Fibroblast of skin of back (primary cell): ENCODE measurements at regions not wholly inside any gene's neighbourhood (a gene's known extent, or its start where the extent isn't known, plus 50 kb on each side); places are given as distances from the start of the nearest gene placed in this dataset.

Experiments used
- DNase-seq: peaks from one replicate; pipeline ENCODE4 v3.0.0-alpha.2; 2013

DNA sequence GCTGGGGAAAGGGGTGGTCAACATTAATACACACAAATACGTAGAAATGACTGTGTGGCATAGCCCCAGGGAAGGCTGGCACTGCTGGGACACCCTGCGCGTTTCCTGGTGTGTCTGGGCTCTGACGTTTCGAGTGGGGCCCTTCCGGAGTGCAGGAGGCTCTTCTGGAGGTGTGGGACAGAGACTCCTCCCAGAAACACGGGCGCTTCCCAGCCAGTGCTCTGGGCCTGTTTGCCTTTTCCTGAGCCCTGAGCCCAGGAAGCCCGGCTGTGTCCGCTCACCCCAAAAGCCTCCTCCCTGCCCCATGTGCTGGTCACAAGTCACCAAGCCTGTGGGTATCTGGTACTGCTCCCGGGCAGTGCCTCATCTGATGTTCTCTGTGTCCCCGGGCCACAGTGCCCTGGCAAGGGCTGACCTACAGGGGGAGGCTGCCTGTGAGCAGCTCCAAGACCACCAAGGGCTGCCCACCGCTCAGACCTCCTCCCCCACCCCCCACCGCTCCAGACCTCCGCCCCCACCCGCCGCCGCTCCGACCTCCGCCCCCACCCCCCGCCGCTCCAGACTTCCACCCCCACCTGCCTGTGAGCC lies 1133.3 kb downstream of the BRD1 start:
- no peak for DNase-seq

DNA sequence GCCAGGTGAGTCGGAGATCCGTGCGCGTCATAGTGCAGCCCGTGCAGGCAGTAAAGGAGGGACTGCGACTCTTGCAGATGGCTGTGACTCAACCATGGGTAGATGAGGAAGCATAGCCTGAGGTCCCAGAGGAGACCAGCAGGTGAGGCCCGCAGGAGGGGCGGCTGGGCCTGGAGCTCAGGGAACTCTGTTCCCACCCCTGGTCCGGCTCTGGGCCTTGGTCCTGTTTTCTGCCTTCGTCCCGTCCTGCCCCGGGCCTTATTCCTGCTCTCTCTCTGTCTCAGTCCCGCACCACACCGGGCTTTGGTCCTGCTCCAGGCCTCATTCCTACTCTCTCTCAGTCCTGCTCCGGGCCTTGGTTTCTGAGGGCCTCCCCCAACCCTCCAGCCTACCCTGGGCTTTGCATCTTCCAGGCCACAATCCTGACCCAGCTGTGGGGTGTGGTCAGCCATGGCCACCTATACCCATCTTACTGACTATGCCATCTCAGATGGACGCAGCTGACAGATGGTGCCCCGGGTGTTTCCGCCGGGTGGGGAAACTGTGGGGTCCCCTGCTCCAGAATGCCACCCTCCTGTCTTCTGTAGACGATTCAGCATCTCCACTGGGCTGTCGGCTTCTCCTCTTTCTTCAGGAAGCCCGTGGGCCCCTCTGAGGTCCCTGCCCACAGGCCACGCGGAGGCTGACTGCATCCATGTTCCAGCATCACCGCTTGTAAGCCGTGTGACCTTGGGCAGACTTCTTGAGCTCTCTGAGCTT lies 1134.1 kb downstream of the BRD1 start:
- DNase-seq, result no peak

DNA sequence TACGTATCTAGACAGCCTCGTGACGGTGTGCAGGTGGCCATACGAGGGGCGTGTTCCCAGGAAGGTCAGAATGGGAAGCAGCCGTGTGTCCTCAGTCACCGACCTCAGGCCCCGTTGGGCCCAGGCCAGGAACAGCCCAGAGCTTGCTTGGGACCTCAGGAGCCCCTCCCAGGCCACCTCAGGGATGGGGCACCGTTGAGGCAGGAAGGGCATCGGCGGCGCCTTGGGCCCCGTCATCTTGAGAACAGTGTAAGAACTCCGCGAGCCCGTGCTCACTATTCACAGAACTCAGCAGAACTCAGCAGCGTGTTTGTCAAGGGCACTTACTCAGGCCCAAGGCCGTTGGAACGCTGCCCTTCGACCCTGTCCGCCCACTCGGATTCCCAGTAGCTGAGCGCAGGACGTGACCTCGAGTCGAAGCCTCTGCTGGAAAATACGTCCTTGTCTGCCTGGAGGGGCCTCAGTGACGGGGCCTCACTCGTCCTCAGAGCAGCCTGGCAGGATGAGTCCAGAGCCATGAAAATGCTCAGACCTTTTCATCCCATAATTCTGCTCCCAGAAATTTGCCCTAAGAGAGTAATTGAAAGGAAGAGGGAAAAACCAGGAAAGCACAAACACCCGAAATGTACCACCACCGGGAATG lies 1134.8 kb downstream of the BRD1 start:
- no peak for DNase-seq

DNA sequence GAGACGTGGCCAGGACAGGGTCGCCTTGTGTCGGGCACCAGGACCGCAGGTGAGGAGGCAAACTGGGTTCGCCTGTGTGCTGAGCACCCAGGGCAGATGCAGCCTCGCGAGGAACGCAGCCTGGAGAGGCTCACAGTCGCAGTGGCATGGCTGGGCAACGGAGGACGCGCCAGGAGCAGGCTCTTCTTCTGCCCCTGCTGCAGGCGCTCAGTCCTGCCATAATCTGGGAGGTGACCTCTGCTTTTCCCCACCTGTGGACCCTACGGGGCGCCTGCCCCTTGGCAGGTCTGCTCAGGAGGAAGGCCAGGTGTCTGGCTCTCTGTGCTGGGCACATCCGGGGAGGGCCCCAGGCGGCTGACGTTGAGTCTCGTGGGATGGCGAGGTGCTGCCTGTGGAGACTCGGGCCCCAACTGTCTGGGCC lies 1136.2 kb downstream of the BRD1 start:
- no peak for DNase-seq

DNA sequence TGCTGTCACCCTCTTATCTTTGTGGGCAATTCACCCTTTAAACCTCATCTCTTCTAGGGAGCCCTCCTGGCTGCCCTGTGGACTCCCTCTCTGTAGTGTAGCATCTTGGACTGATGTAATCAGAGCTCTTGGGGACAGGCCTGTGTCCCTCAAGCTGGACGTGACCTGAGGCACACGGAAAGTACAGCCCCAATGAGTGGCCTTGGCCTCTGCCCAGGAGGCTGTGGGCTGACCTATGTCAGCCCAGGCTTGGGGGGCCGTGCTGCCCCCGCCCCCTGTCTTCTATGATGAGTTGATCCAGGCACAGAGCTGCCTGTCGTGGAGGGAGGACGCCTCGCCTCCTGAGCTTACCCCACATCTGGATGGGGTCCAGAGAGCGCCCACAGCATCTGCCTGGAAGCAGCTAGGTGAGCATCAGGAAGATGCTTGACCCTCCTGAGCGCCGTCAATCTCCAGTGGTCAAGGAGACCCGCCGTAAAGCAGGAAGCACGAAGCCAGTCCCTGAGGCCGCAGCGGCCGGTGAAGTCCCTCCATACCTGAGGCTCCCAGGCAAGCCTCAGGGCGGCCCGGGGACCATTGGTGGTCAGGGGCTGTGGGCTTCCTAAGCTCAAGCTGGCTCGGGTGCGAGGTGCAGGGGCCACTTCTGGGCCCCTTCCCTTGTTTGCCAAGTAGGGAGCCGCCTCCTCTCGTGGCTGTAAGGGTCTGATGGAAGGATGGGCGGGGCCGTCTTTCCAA lies 1136.9 kb downstream of the BRD1 start:
- DNase-seq, result no peak

DNA sequence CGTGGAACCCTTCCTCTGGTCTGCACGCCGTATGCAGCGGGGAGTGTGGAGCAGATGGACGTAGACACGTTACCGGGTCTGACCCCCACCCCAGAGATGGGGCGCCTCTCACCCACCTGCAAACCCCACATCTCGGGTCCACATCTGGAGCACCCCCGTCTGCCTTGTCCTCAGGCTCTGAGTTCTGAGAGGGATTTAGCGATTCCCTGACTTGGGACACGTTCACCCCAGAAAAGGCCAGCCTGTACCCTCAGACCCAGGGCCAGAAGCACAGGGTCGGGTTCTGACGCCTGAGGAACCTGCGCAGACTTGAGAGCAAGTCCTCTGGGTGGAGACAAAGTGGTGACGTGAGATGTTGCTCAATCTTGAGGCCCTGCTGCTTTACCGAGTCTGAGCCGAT lies 1138.5 kb downstream of the BRD1 start:
- no peak for DNase-seq

DNA sequence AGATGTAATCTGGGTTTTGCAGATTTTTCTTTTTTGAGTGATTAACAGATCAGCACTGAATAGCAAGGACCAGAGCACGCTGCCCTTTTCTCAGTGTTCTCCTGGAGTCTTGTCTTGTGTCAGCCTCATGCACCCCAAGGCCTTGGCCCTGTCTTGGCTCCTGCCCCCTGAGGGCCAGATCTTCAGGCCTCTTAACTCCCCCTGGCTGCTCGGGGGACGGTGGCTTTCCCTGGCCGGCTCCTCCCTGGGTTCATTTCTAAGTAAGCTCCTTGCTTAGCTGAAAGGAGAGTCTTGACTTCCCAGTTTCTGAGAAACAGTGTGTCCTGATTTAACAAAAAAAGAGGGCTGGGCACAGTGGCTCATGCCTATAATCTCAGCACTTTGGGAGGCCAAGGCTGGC lies 1139.3 kb downstream of the BRD1 start:
- DNase-seq, result no peak

DNA sequence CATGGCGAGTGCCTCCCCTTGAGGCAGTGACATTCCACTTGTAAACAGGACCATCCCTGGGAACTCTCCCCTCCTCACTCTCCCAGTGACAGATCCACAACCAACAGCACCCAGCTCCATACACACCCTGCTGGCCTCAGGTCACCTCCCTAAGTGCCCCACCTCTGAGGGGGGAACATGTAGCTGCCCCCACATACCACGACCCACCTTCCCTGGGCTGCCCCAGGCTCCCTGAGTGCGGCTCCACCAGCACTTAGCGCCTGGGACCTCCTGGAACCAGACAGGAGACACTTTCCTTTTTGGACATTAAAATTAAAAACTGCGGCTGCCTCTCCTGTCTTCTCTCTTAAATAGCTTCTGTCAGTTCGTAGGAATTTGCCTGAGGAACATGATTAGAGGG lies 1140.1 kb downstream of the BRD1 start:
- no peak for DNase-seq

DNA sequence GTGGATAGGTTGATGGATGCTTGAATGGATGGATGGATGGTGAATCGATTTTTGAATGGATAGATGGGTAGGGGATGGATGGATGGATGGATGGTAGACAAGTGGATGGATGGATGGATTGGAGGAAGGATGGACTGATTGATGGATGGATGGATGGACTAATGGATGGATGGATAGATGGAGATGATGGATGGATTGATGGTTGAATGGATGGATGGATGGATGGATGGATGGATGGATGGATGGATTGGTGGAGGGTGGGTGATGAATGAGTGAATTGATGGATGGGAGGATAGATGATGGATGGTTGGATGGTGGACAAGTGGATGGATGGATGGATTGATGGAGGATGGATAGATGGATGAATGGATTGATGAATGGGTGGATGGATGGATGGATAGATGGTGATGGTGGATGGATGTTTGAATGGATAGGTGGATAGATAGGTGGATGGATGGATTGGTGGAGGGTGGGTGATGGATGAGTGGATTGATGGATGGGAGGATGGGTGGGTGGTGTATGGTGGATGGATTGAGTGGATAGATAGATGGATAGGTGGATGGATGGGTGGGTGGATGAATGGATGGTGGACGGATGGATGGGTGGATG lies 1140.9 kb downstream of the BRD1 start:
- DNase-seq, result no peak

DNA sequence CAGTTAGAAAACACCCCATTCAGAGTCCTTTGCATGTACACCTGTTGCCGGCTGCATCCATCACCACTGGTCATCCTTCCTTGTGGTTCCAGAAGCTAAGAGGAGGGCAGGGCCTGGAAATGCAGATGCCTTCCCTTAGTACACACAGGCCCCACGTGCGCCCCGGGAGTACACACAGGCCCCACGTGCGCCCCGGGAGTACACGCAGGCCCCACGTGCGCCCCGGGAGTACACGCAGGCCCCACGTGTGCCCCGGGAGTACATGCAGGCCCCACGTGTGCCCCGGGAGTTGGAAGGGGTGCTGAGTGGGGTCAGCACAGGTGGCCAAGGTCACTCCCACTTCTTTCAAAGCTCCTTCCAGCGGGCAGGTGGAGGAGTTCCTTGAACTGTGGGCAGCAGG lies 1141.9 kb downstream of the BRD1 start:
- DNase-seq, result no peak

DNA sequence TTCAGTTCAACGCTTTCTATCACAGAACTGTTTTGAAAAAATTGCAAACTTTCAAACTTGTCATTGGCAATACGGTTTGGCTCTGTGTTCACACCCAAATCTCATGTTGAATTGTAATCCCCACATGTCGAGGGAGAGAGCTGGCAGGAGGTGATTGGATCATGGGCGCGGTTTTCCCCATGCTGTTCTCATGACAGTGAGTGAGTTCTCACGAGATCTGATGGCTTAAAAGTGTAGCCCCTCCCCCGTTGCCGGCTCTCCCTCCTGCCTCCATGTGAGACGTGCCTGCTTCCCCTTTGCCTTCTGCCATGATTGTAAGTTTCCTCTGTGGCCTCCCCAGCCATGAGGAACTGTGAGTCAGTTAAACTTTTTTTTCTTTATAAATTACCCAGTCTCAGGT lies 1144.0 kb downstream of the BRD1 start:
- no peak for DNase-seq

DNA sequence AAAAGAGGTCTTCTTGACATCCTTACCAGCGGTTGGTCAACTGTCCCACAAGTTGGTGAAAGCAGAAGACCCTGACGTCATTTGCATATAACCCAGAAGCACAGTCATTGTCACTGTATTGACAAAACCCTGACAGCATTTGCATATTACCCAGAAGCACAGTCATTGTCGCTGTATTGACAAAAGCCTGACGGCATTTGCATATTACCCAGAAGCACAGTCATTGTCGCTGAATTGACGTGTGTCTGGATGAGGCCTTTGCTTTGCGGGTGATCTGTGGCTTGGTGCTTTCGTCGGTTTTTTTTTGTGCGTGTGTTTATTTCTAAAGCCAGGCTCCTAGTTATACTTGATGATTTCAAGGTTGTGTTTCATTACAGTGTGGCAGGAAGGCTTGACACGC lies 1145.2 kb downstream of the BRD1 start:
- no peak for DNase-seq

DNA sequence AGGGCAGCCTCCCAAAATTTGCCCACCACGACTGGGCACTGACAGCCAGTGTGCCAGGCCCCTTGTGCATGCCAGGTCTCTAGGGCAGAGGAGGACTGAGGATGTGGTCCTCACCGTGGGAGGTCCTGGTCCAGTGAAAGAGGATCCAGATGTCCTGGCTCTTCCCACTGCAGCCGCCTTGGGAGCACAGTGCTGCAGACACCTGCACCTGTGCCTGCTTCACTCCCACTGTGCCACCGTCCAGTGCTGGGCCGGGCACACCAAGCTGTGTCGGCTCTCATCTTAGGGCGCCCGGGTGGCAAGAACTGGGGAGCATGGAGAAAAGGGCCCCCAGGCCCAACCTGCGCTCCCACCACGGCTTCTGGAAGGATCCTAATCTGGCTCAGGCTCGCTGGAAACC lies 1147.1 kb downstream of the BRD1 start:
- no peak for DNase-seq

DNA sequence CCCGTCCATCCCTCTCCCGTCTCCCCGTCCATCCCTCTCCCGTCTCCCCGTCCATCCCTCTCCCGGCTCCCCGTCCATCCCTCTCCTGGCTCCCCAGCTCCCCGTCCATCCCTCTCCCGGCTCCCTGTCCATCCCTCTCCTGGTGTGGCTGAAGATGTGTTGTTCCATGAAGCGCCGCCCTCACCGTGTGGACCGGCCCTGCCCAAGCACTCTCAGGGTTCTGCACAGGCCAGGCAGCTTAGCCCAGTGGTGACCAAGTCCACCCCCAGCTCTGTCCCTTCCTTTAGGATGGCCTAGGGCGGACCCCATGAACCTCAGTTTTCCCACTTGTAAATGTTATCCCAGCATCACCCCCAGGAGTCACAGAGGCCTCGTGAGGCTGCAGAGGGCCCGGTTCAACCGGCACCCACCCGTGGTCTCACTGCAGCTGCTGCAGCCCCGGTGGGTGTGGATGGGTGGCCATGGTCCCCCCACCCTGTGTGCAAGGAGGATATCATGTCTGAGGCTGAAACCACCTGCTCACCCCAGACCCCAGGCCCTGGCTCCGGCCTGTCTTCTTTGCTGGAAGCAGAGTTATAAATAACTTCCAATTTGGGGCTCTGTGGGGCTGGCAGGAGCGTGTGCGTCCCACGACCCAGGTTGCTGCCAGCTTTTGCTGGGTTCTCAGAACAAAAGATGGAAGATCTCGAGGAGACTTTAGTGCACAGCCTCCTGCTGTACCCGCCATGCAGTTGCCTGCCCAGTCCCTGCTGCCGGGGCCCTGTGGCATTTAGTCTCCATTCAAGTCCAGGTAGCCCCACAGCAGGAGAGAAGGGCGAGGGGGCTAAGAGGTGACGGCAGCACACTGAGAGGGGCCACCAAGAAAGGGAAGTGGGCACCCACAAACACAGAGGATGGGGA lies 1147.8 kb downstream of the BRD1 start:
- DNase-seq, result no peak

DNA sequence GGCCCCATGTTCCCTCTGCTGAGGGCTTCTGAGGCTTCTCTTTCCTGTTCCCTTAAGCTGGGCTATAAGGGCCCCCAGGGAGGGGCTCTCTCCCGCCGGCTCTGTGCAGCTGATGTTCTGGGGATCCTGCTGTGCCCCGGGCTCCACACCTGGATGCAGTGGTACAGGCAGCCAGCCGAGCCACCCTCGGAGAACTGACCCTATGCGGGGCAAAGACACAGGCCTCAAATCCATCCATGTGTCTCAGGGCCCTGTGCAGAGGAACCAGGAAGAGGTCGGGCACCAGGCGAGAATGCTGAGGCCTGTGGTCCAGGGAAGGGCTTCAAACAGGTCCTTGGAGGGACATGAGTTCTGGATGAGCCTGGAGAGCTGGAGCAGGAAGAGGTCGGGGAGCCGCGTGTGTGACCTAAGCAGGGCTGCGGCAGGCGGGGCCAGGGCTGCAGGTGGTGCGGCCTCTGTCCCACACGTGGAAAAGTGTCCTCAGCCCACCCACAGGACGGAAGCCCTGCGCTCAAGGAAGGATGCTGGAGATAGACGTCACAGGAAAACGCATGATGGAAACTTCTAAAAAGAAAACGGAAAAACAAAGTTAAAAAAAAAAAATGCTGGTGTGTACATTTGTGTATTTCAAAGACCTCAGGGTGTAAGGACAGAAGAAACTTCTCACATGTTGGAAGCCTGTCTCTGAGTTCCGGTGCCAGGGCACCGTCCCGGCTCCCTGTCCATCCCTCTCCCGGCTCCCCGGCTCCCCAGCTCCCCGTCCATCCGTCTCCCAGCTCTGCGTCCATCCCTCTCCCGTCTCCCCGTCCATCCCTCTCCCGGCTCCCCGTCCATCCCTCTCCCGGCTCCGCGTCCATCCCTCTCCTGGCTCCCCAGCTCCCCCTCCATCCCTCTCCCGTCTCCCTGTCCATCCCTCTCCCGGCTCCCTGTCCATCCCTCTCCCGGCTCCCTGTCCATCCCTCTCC lies 1149.2 kb downstream of the BRD1 start:
- DNase-seq, result no peak

DNA sequence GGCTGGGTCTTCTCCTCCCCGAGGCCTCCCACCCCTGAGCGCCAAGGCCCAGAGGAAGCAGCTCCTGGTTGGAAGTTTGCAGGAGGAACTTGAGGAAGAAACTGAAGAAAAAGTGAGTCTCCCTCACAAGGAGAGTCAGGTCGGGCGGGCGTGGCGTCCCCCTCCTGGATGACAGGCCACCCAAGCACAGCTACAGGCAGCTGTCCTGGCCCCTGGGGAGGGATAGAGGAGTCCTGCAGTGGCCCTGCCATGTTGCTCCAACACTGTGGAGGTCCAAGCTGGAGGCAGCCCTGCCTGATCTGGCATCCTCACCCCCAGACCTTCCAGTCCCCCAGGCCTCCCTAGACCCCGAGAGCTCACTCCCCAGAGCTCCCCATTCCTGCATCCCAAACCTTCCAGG lies 1150.1 kb downstream of the BRD1 start:
- DNase-seq, result no peak

DNA sequence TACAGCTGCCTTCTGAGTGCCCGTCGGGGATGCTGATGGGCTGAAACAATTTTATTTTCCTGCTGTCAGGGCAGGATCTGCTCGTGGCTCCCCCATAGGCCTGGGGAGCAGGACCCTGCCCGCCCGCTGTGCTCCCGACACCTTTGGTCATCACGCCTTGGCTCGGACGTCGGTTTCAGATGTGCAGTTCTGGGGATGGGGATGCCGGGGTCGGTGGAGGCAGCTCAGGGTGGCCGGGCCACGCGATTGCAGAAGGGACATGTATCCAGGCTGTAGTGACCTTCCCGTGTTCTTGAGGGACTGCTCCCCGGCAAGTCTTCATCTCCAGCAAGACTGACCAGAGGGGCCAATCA lies 1150.5 kb downstream of the BRD1 start:
- DNase-seq, result no peak

DNA sequence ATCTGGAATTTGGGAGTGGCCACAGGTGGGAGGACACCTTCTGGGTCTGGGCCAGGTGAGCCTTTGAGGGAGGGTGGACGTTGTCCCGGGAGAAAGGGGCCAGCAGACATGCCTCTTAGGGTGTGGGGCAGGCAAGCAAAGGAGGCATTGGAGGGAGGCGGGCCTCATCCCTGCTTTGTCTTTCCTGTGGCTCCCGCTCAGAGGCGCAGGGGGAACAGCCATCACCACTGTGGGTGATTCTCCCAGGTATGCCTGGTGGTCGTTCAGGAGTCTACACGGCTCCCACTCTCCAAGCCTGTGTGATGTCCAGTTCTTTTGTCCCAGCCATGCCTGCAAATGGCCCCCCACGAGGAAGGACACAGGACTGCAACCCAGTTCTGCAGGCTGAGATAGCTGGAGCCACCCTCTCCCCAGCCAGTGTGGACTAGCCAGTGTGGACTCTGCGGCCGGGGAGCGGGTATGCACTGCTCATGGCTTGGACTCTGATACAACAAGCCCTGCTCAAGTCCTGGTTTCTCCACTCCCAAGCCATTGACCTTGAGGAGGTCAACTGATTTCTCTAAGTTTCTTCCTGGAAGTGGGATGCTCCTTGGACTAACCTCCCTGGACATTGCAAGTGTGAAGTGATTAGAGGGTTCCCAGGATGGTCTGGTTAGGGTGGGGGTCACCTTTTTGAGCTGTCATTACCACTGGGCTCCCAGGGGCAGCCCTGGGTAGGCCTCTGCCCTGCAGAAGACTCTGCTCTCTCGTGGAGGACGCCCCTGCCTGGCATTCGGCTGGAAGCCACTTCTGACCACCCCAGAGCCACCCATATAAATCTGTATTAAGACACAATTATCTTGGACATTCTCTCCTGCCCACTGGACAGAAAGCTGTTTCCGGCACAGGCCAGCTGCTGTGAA lies 1151.2 kb downstream of the BRD1 start:
- DNase-seq, result no peak

DNA sequence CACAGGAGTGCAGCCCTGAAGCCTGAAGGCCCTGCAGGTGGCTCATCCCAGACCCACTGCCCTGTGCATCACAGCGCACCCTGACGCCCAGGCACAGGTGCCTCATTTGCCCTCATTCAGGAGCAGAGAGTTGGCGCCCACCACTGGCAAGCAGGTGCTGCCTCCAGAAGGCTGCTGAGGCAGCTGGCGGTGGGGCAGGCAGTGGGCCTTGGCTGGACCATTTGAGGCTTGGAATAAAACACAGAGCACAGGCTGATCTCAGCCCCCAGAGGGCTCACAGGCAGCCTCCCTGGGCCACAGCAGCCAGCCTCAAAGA lies 1151.9 kb downstream of the BRD1 start:
- no peak for DNase-seq
